Putamen (tissue), 1 donor: ENCODE measurements at regions not wholly inside any gene's neighbourhood (a gene's known extent, or its start where the extent isn't known, plus 50 kb on each side); places are given as distances from the start of the nearest gene placed in this dataset.
"Not testable (repeated sequence)": the region's sequence is repeated elsewhere in the genome, so short reads cannot be mapped to it uniquely, and the experiment has no call there.

Source experiments
- DNase-seq: peaks from one replicate; pipeline ENCODE4 v3.0.0-alpha.2; 2016; ENCODE audit warnings: low spot score

DNA sequence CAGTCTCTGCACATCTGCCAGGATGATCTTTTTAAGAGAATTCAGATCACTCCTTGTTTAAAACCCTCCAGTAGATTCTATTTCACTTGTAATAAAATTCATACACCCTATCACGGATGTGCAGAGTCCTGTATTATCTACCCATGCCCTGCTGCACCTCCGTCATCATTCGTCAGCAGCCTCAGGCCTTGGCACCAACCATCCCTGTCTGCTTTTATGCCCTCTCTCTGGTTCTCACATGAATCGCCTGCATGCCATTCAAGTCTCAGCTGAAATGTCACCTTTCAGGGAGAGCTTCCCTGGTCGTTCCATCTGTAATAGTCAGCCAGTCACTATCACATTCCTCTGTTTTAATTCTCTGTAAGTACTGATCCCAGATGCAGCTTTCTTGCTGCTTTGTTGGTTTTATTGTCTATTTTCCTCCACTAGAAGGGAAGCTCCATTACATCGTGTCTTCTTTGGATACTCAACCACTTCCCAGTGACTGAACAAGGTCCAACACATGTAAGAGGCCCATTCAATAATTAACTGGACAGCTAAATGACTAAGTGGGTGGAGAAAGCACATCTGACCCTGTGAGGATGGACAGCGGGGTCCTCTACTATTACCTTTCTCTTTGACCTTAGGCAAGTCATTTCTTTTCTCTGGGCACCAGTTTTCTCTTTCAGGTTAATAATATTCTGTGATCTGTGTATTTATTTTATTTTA is 81.2 kb upstream of the GOT2 start:
- no peak for DNase-seq

DNA sequence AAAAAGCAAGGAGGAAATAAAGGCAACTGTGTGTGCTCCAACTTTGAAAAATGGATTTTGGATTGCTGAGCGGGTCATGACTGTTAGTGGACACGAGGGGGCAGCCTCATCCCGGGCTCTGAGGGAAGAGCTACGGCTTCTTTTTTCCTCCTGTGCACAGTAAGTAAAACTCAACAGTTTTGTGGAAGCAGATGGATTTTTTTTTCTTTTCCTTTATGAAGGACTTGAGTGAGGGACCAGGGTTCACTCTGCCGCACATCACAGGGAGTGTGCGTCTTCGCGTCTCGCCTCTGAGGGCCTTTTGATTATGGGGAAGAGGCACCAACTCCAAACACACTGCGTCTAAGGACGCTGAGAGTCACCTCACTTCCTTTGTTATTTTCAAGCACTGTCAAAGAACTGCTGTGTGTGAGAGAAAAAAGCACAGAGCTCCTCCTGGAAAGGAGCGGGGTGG is 80.3 kb upstream of the GOT2 start:
- peak; percentile 13 for DNase-seq

DNA sequence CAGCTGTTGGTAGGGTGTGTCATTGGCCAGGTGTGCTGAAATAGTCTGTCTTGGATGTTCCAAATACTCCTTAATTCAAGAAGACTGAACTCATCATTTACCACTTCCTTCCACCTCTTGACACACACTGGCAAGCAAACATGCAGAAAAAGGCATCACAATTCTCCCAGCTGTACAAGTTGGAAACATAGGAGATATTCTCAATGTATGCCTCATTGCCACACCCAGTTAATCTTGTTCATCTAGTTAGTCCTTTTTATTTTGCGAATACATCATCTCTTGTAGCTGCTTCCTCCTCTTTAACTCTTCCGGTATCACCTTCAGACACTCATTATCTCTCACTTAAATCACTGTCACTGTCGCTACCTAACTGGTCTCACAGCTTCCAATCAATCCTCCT is 75.1 kb upstream of the GOT2 start:
- DNase-seq = no peak

DNA sequence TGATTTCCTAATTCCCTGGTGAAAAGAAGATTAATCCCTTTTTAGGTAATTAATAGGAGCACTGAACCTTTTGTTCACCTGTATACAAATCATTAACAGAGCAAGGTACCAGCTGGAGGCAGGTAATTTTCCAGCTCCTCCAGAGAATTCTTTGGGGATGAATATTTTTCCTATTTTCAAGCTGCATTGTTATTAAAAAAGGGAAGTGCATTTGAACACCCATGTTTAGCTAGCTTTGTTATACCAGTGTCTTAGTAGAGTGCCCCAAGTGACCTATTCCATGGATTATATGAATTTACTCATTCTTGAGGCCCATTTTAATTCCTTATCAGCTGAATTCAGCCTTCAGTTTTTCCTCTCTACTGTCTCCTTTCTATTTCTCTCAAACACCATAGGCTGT is 73.2 kb upstream of the GOT2 start:
- no peak for DNase-seq

DNA sequence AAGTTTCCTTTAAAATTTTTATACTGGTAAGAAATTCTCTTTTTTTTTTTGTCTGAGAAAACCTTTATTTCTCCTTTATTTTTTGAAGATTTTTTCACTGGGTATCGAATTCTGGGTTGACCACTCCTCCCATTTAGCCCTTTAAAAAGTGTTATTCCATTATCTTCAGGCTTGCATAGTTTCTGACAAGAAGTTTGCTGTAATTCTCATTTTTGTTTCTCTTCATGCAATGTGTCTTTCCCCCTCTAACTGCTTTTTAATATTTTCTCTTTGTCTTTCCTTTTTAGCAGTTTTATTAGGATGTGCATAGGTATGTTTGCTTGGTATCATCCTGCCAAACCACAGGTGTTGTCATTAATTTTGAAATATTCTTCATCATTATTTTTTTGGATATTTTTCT is 67.7 kb upstream of the GOT2 start:
- DNase-seq = no peak

DNA sequence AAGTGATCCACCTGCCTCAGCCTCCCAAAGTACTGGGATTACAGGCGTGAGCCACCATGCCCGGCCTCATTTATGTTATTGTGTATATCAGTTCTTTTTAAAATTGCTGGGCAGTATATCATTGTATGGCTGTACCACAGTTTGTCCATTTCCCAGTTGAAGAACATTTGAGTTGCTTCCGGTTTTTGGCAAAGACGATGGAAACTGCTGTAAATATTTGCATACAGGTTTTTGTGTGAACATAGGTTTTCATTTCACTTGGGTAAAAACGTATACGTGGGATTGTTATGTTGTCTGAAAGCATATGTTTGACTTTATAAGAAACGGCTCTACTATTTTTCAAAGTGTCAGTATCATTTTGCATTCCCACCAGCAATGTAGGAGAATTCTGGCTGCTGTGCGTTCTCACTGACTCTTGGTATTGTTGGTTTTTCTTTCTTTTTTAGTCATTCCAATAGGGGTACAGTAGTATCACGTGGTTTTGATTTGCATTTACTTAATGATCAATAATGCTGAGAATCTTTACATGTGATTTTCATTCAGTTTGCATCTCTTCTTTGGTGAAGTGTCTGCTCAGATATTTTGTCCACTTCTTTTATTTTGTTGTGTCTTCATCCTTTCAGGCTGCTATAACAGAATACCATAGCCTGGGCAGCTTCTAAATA is 63.2 kb upstream of the GOT2 start:
- no peak for DNase-seq

DNA sequence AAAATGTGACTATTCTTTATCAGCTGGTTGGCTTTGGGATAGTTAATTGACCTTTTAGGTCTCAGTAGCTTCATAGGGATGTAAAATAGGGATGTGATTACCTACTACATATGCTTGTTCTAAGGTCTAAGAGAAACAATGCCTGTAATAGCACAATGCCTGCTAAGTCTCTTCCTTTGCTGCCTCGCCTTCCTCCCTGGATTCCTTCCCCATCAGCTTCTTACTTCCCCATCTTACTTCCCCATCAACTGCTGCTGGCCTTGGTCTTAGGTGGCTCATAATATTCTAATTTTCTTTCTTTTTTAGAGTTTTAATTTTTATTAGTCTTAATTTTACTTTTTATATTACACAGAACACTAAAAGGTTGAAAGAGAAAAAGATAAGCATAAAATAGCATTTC is 59.2 kb upstream of the GOT2 start:
- no peak for DNase-seq

DNA sequence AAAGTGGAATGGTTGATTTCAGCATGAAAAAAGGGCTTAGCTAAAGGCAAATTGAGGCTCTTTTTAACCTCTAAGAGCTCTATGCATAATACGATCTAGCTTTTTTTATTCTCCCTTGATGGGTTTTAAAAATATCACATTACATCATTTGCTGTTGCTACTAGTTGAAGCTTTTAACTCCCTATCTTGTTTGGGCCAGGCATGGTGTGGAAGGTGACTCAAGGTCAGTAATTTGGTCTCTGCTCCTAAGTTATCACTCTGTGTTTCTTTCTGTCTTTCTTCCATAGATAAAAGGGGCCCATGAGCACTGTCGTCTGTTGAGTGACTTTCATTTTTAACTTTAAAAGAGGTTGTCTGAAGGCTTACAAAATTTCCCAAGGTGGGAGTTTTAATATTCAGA is 58.1 kb upstream of the GOT2 start:
- no peak for DNase-seq

DNA sequence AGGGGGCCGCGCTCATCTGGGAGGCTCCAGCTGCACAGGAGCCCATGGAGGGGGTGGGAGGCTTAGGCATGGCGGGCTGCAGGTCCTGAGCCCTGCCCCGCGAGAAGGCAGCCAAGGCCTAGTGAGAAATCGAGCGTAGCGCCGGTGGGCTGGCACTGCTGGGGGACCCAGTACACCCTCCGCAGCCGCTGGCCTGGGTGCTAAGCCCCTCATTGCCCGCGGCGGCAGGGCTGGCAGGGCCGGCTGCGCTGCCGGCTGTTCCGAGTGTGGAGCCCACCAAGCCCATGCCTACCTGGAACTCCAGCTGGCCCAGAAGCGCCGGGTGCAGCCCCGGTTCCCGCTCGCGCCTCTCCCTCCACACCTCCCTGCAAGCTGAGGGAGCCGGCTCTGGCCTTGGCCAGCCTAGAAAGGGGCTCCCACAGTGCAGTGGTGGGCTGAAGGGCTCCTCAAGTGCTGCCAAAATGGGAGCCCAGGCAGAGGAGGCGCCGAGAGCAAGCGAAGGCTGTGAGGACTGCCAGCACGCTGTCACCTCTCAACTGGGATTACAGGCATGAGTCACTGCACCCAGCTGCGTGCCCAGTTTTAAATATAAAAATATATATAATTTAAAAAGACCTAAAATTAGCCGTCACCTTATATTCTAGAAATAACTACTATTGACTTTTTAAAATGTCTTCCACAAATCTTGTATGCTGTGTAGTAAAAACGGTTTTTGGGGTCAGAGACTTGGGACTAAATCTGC is 56.9 kb upstream of the GOT2 start:
- DNase-seq = not testable (repeated sequence)

DNA sequence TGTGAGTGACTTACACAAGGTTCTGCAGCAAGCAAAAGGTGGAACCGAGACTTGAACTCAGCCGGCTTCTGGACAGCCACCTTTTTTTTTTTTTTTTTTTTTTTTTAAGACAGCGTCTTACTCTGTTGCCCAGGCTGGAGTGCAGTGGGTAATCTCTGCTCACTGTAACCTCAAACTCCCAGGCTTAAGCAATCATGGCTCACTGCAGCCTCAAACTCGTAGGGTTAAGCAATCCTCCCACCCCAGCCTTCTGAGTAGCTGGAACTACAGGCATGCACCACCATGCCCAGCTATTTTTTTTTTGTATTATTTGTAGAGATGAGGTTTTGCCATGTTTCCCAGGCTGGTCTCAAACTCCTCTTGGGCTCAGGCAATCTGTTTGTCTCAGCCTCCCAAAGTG is 55.2 kb upstream of the GOT2 start:
- no peak for DNase-seq
